H1 (cell line): ENCODE measurements at regions not wholly inside any gene's neighbourhood (a gene's known extent, or its start where the extent isn't known, plus 50 kb on each side); places are given as distances from the start of the nearest gene placed in this dataset.

Experiments
- CTCF ChIA-PET: fragments of 300-600 bp; sonication (Branson Sonifier 250); formaldehyde crosslinking; loops from one replicate; lab custom pipeline; 2021; ENCODE audit not compliant: partially characterized antibody; lab: Charles Lee
- POLR2A ChIA-PET: fragments of 300-600 bp; sonication (Branson Sonifier 250); formaldehyde crosslinking; loops from one replicate; lab custom pipeline; 2021; ENCODE audit warnings: inconsistent platforms; ENCODE audit not compliant: partially characterized antibody; lab: Charles Lee
- DNase-seq, 2 experiments: peaks; one replicate each; pipeline versions ENCODE4 v3.0.0 to v3.0.0-alpha.2; 2010 to 2022; ENCODE audit warnings: low spot score in 2 of 2, low read depth in 1 of 2, mixed read lengths in 1 of 2
- FAIRE-seq: peaks from 2 replicates; lab custom pipeline; 2011; peaks lifted over from hg19 to GRCh38; lab: Jason Lieb, UNC
- H2AFZ ChIP-seq: 2 replicates; pipeline ENCODE4 v1.8.1; 2012; ENCODE audit warnings: low read length, inconsistent platforms
- H2AK5ac ChIP-seq: 2 replicates; pipeline ENCODE4 v1.6.1; 2013; ENCODE audit warnings: low read depth, low read length
- H2BK120ac ChIP-seq: replicated peaks from 2 replicates; pipeline ENCODE3; 2013; ENCODE audit warnings: low read depth, low read length, inconsistent platforms
- H2BK12ac ChIP-seq: 2 replicates; pipeline ENCODE4 v1.6.1; 2013; ENCODE audit warnings: low read depth, low read length
- H2BK15ac ChIP-seq: 2 replicates; pipeline ENCODE4 v1.6.1; 2013; ENCODE audit warnings: low read length
- H2BK20ac ChIP-seq: 2 replicates; pipeline ENCODE4 v1.6.1; 2013; ENCODE audit warnings: low read length
- H2BK5ac ChIP-seq: 2 replicates; pipeline ENCODE4 v1.6.1; 2013; ENCODE audit warnings: low read depth, low read length
- H3K14ac ChIP-seq: 2 replicates; pipeline ENCODE4 v1.6.1; 2013; ENCODE audit warnings: inconsistent platforms; ENCODE audit not compliant: insufficient read length
- H3K18ac ChIP-seq: 2 replicates; pipeline ENCODE4 v1.6.1; 2013; ENCODE audit warnings: low read length; ENCODE audit errors: extremely low read depth
- H3K23ac ChIP-seq: 2 replicates; pipeline ENCODE4 v1.6.1; 2013; ENCODE audit warnings: inconsistent platforms; ENCODE audit not compliant: insufficient read length
- H3K23me2 ChIP-seq: 2 replicates; pipeline ENCODE4 v1.6.1; 2013; ENCODE audit warnings: low read depth, low read length
- H3K27ac ChIP-seq: 2 replicates; pipeline ENCODE4 v1.6.1; 2011; ENCODE audit warnings: low read depth, low read length, inconsistent platforms
- H3K27me3 ChIP-seq, 4 experiments: replicated peaks in 1 of 4; 1 replicate in 1 of 4; 2 replicates in 3 of 4; pipeline versions ENCODE4 v1.6.1 to v1.8.1; 2011 to 2013; ENCODE audit warnings: low read length in 3 of 4, mild to moderate bottlenecking in 3 of 4, inconsistent platforms in 2 of 4, mixed read lengths in 2 of 4, moderate library complexity in 1 of 4; ENCODE audit not compliant: control insufficient read depth in 3 of 4, insufficient read depth in 3 of 4; ENCODE audit errors: extremely low read depth in 1 of 4
- H3K36me3 ChIP-seq, 4 experiments: 2 replicates each; pipeline versions ENCODE4 v1.6.1 to v1.8.1; 2011 to 2013; ENCODE audit warnings: mild to moderate bottlenecking in 4 of 4, low read length in 3 of 4, moderate library complexity in 2 of 4, control low read depth in 1 of 4, inconsistent platforms in 1 of 4; ENCODE audit not compliant: insufficient read depth in 4 of 4, control insufficient read depth in 2 of 4
- H3K4ac ChIP-seq: replicated peaks from 2 replicates; pipeline ENCODE3; 2013; ENCODE audit warnings: low read length, low read depth, mixed read lengths, inconsistent platforms; ENCODE audit not compliant: insufficient read length
- H3K4me1 ChIP-seq, 4 experiments: replicated peaks in 1 of 4; 1 replicate in 1 of 4; 2 replicates in 3 of 4; pipeline versions ENCODE4 v1.6.1 to v1.8.1; 2011 to 2013; ENCODE audit warnings: low read length in 3 of 4, inconsistent platforms in 2 of 4, mixed read lengths in 1 of 4; ENCODE audit not compliant: insufficient read depth in 4 of 4, control insufficient read depth in 3 of 4
- H3K4me2 ChIP-seq, 2 experiments: 2 replicates each; pipeline versions ENCODE4 v1.6.1 to v1.8.1; 2011 to 2013; ENCODE audit warnings: low read depth in 2 of 2, low read length in 2 of 2, control low read depth in 1 of 2, inconsistent platforms in 1 of 2, mild to moderate bottlenecking in 1 of 2; ENCODE audit not compliant: insufficient read depth in 1 of 2
- H3K4me3 ChIP-seq, 4 experiments: fragments of 200-600, 300-600 bp in 1 of 4; sonication (generic), shearing (Covaris generic), sonication (Bioruptor Twin) in 1 of 4; 2 replicates each; pipeline versions ENCODE4 v1.5.1 to v1.8.1; 2011 to 2016; ENCODE audit warnings: low read length in 4 of 4, low read depth in 3 of 4, control low read depth in 2 of 4, inconsistent platforms in 2 of 4, mild to moderate bottlenecking in 2 of 4, mixed read lengths in 1 of 4, moderate library complexity in 1 of 4; ENCODE audit not compliant: insufficient read depth in 2 of 4; ENCODE audit errors: extremely low read depth in 1 of 4
- H3K56ac ChIP-seq: replicated peaks from 2 replicates; pipeline ENCODE3; 2013; ENCODE audit warnings: low read depth, mild to moderate bottlenecking, mixed read lengths, low read length, inconsistent platforms; ENCODE audit not compliant: insufficient read length
- H3K79me1 ChIP-seq: 2 replicates; pipeline ENCODE4 v1.6.1; 2013; ENCODE audit warnings: low read depth, low read length, control low read depth
- H3K79me2 ChIP-seq, 2 experiments: 2 replicates each; pipeline versions ENCODE4 v1.6.1 to v1.8.1; 2012 to 2013; ENCODE audit warnings: low read length in 2 of 2, mild to moderate bottlenecking in 2 of 2, inconsistent platforms in 1 of 2; ENCODE audit not compliant: insufficient read depth in 2 of 2, control insufficient read depth in 1 of 2
- H3K9ac ChIP-seq, 4 experiments: replicated peaks in 1 of 4; 1 replicate in 1 of 4; 2 replicates in 3 of 4; pipeline versions ENCODE4 v1.6.1 to v1.8.1; 2011 to 2013; ENCODE audit warnings: low read depth in 3 of 4, low read length in 3 of 4, control low read depth in 2 of 4, mild to moderate bottlenecking in 2 of 4, moderate library complexity in 2 of 4, inconsistent platforms in 1 of 4; ENCODE audit errors: extremely low read depth in 1 of 4
- H3K9me3 ChIP-seq, 2 experiments: 2 replicates each; pipeline versions ENCODE4 v1.6.1 to v1.8.1; 2012 to 2013; ENCODE audit warnings: mild to moderate bottlenecking in 2 of 2, moderate library complexity in 2 of 2, control low read depth in 1 of 2, inconsistent platforms in 1 of 2, low read depth in 1 of 2, low read length in 1 of 2, mixed read lengths in 1 of 2; ENCODE audit not compliant: insufficient read depth in 2 of 2
- H4K20me1 ChIP-seq, 2 experiments: replicated peaks in 1 of 2; 2 replicates each; pipeline versions ENCODE3 to v1.8.1; 2011 to 2013; ENCODE audit warnings: inconsistent platforms in 2 of 2, low read length in 2 of 2, mild to moderate bottlenecking in 1 of 2; ENCODE audit not compliant: insufficient read depth in 2 of 2, control insufficient read depth in 1 of 2
- H4K5ac ChIP-seq: 2 replicates; pipeline ENCODE4 v1.6.1; 2013; ENCODE audit warnings: low read length, low read depth, mixed read lengths, inconsistent platforms; ENCODE audit not compliant: insufficient read length
- H4K8ac ChIP-seq: 2 replicates; pipeline ENCODE4 v1.8.0; 2013; ENCODE audit warnings: mild to moderate bottlenecking, moderate library complexity, low read length, inconsistent platforms; ENCODE audit not compliant: insufficient read depth; ENCODE audit errors: extremely low read depth
- H4K91ac ChIP-seq: replicated peaks from 2 replicates; pipeline ENCODE3; 2013; ENCODE audit warnings: low read length, mixed read lengths, inconsistent platforms; ENCODE audit not compliant: insufficient read length
- BRCA1 ChIP-seq: IDR thresholded peaks from 2 replicates; pipeline ENCODE4 v1.6.1; 2012; ENCODE audit warnings: low read depth, low read length, improper control_type of control experiment
- EP300 ChIP-seq, 2 experiments: IDR thresholded peaks; 1 replicate in 1 of 2; 2 replicates in 1 of 2; pipeline ENCODE4 v1.6.1; 2011 to 2012; ENCODE audit warnings: low read depth in 2 of 2, low read length in 2 of 2, mild to moderate bottlenecking in 2 of 2, borderline replicate concordance in 1 of 2, inconsistent platforms in 1 of 2, moderate library complexity in 1 of 2
- JUN ChIP-seq: IDR thresholded peaks from 2 replicates; pipeline ENCODE4 v1.6.1; 2011; ENCODE audit warnings: low read depth, mild to moderate bottlenecking, improper control_type of control experiment, low read length
- KDM5A ChIP-seq: fragments of 200-600 bp; IDR thresholded peaks from 2 replicates; pipeline ENCODE4 v1.7.1; 2012; ENCODE audit warnings: mild to moderate bottlenecking, low read length, inconsistent platforms, mixed read lengths
- NANOG ChIP-seq: IDR thresholded peaks from 2 replicates; pipeline ENCODE4 v1.6.1; 2011; ENCODE audit warnings: low read length, low read depth, mild to moderate bottlenecking, inconsistent platforms; ENCODE audit not compliant: insufficient read depth, poor library complexity, severe bottlenecking
- NRF1 ChIP-seq: IDR thresholded peaks from 2 replicates; pipeline ENCODE4 v1.6.1; 2011; ENCODE audit warnings: mild to moderate bottlenecking, low read depth, low read length, improper control_type of control experiment
- SAP30 ChIP-seq: fragments of 300-600 bp; sonication (generic); IDR thresholded peaks from 2 replicates; pipeline ENCODE4 v1.7.1; 2012; ENCODE audit warnings: low read length, moderate library complexity, mild to moderate bottlenecking, inconsistent platforms; ENCODE audit not compliant: insufficient read depth, insufficient replicate concordance
- SIRT6 ChIP-seq: IDR thresholded peaks from one replicate; pipeline ENCODE4 v1.7.1; 2012; ENCODE audit warnings: low read length, inconsistent platforms
- SIX5 ChIP-seq: IDR thresholded peaks from 2 replicates; pipeline ENCODE4 v1.6.1; 2011; ENCODE audit warnings: mild to moderate bottlenecking, low read depth, low read length
- WGBS, 2 experiments: shearing (Covaris generic) in 1 of 2; methylation state at CpG; one replicate each; pipeline versions ENCODE4 v1.1.6 to v1.1.7; 2013 to 2015; ENCODE audit warnings: low lambda C conversion rate in 2 of 2, mixed read lengths in 2 of 2, inconsistent platforms in 1 of 2, low coverage in 1 of 2, missing lambda C conversion rate in 1 of 2; ENCODE audit not compliant: insufficient replicate concordance in 2 of 2, insufficient coverage in 1 of 2, insufficient read length in 1 of 2; ENCODE audit errors: extremely low coverage in 1 of 2, missing lambda C conversion rate in 1 of 2; 5-methylcytosine and 5-hydroxymethylcytosine counted together

- no peaks in the 10 kb centered on the region; a peak in 1 of 7 replicates for H3K27me3 ChIP-seq
- no peak for TF ChIP-seq NRF1
- TF ChIP-seq SIX5: no peak
- TF ChIP-seq SAP30: no peak
- TF ChIP-seq EP300 (IDR thresholded peaks at IDR 0.05; ENCODE audit: borderline replicate concordance in 1 of 2, low read depth in 2 of 2, low read length in 2 of 2): no peak
- no peak for TF ChIP-seq NANOG
- no peak for TF ChIP-seq JUN
- TF ChIP-seq KDM5A: no peak
- no peak for TF ChIP-seq BRCA1
- no peak for TF ChIP-seq SIRT6
- H2AK5ac ChIP-seq: no peak overlapping the region
- H3K4me3 ChIP-seq: no peak overlapping the region
- H3K4me2 ChIP-seq: no peak overlapping the region
- FAIRE-seq (no peak), DNase-seq (no peak)
- H2BK15ac ChIP-seq: no peak overlapping the region
- H3K4me1 ChIP-seq: no peaks in the 10 kb centered on the region
- H2AFZ ChIP-seq: no peak overlapping the region
- H3K36me3 ChIP-seq: peaks cover 0 to 3% (median 0%) of the 10 kb centered on the region in 4 experiments; a peak in 1 of 8 replicates
- no peaks in the 10 kb centered on the region for H3K23me2 ChIP-seq
- no peak overlapping the region for H3K18ac ChIP-seq
- no peaks in the 10 kb centered on the region for H3K79me2 ChIP-seq
- no peak overlapping the region for H2BK5ac ChIP-seq
- no peak overlapping the region for H3K23ac ChIP-seq
- no peaks in the 10 kb centered on the region for H4K20me1 ChIP-seq
- no peak overlapping the region for H3K56ac ChIP-seq
- peaks cover 11 to 72% of the 10 kb centered on the region in 2 experiments; a peak in 3 of 4 replicates for H3K9me3 ChIP-seq
- no peak overlapping the region for H3K14ac ChIP-seq
- no peak overlapping the region for H2BK120ac ChIP-seq
- H2BK12ac ChIP-seq: no peak overlapping the region
- H4K91ac ChIP-seq: no peak overlapping the region
- no peak overlapping the region for H4K8ac ChIP-seq
- WGBS, 2 experiments: 91% methylated on average over 29 of the region's 30 CpGs; no CpG with 5 or more reads in 1 of the 2 experiments
- H3K9ac ChIP-seq: no peak overlapping the region
- H2BK20ac ChIP-seq: no peak overlapping the region
- CTCF ChIA-PET: no interaction called here
- no peaks in the 10 kb centered on the region for H3K79me1 ChIP-seq
- no peak overlapping the region for H3K27ac ChIP-seq
- no peak overlapping the region for H4K5ac ChIP-seq
- no peak overlapping the region for H3K4ac ChIP-seq
- POLR2A ChIA-PET: no interaction called here
Observed at GRCh38 chr18:14997357-14997756, 249.4 kb downstream of the ANKRD30B start.
